ENCODE measurements at regions not wholly inside any gene's neighbourhood (a gene's known extent, or its start where the extent isn't known, plus 50 kb on each side); places are given as distances from the start of the nearest gene placed in this dataset.

DNA sequence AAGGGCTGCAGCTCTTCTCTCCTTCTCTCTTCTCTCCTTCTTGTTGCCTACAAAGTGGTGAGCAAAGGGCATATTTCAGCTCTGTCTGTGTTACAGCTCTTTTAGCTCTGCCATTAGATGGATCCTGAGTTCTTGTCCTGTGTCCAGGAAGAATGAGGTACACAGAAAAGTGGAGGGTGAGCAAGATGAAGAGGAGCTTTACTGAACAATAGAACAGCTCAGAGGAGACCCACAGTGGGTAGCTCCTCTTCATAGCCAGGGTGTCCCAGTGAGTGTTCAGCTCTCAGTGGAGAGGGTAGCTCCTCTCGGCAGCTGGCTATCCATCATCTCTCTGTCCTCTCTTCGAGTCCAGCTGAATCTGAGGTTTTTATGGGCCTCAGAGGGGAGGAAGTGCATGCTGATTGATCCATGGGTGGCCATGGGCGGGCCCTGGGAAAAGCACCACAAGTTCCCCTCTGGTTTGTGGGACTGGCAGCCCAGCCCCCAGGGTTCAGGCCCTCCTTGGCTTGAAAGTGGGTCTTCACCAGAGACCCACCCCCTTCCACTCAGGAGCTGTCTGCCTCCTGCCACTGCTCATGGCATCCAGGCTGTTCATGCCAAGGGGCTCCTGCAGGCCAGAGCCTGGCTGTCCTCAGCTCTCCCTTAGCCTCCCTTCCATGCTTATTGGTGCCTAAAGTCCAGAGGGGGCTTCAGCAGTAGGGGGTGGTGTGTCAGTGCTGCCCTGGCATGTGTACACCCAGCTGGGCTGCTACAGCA is 109.1 kb upstream of the FAM180A start:
- Histone ChIP-seq H3K4me1 (no peaks in the 10 kb centered on the region), H3K4me3 (no peak overlapping the region), H3K27me3 (no peaks in the 10 kb centered on the region), H3K36me3 (no peaks in the 10 kb centered on the region), H3K27ac (no peak overlapping the region), H3K9me3 (peaks cover 0 to 7% of the 10 kb centered on the region in 2 donors)
- intact Hi-C loops (cut with DNase I; ENCODE audit: low total_unique reads): no loop called here
- TF ChIP-seq POLR2AphosphoS5 (IDR thresholded peaks at IDR 0.05): no peak
- no peak for TF ChIP-seq POLR2A (IDR thresholded peaks at IDR 0.05)
- TF ChIP-seq, protein P1, sequence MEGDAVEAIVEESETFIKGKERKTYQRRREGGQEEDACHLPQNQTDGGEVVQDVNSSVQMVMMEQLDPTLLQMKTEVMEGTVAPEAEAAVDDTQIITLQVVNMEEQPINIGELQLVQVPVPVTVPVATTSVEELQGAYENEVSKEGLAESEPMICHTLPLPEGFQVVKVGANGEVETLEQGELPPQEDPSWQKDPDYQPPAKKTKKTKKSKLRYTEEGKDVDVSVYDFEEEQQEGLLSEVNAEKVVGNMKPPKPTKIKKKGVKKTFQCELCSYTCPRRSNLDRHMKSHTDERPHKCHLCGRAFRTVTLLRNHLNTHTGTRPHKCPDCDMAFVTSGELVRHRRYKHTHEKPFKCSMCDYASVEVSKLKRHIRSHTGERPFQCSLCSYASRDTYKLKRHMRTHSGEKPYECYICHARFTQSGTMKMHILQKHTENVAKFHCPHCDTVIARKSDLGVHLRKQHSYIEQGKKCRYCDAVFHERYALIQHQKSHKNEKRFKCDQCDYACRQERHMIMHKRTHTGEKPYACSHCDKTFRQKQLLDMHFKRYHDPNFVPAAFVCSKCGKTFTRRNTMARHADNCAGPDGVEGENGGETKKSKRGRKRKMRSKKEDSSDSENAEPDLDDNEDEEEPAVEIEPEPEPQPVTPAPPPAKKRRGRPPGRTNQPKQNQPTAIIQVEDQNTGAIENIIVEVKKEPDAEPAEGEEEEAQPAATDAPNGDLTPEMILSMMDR (IDR thresholded peaks at IDR 0.05): no peak
- no peak for DNase-seq (ENCODE audit: low spot score in 2 of 2)

DNA sequence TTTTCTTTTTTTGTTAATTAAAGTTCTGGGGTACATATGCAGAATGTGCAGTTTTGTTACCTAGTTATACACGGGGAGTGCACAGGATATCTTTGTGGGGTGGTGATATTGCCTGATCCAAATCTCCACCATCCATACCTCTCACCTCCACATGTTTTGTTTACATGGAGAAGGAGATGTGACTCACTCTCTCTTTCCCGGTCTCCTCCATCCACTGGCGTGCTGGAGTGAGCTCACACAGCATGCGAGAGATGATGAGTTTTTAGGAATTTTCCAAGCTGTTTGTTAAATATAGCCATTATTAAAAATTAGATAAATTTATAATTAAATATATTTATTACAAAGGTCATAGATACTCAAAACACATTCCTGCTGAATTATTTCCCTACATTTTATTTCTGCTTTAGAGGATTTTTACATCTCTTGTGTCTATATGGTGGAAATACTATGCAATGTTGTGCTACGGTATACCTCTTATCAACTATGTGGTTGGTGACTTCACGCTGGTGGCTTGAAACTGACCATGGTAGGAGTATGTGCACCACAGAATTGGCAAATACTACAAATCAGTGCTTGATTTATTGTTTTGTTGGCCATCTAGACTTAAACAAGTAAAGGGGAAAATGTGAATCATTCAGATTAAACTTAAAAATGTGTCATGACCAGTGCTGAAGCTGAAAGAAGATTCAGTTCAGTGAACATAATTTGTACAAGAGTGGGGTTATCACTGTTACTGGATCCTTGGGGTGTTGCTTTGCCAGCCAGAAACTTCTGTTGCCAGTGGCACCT is 107.9 kb upstream of the FAM180A start:
- no peak overlapping the region for H3K4me3 ChIP-seq
- H3K36me3 ChIP-seq: no peaks in the 10 kb centered on the region
- peaks cover 0 to 7% of the 10 kb centered on the region in 2 donors for H3K9me3 ChIP-seq
- TF ChIP-seq POLR2A (IDR thresholded peaks at IDR 0.05) (no peak), POLR2AphosphoS5 (IDR thresholded peaks at IDR 0.05) (no peak)
- TF ChIP-seq, protein P1 (IDR thresholded peaks at IDR 0.05): no peak
- DNase-seq (ENCODE audit: low spot score in 2 of 2): no peak
- H3K27me3 ChIP-seq: no peaks in the 10 kb centered on the region
- H3K27ac ChIP-seq: no peak overlapping the region
- intact Hi-C loops (cut with DNase I; ENCODE audit: low total_unique reads): no loop called here
- H3K4me1 ChIP-seq: no peaks in the 10 kb centered on the region

DNA sequence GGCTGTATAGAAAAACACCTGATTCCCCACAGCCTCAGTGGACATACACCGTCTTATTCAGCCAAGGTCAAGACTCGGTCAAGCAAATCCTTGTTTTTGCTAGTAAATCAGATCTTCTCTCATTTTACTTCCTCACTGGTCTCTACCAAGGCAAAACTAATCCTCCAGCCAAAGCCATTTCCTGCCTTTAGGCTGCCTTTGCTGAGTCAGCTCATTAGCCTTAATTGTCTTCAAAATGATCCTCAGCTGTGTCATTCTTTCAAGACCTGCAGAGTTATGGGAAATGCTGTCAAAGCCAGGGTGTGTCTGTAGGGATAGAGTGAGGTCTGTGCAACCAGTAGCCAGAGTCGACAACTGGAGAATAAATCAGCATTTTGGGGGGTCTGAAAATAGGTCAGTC is 107.2 kb upstream of the FAM180A start:
- Histone ChIP-seq H3K36me3 (no peaks in the 10 kb centered on the region), H3K9me3 (peaks cover 0 to 7% of the 10 kb centered on the region in 2 donors), H3K4me1 (no peaks in the 10 kb centered on the region), H3K4me3 (no peak overlapping the region), H3K27ac (no peak overlapping the region), H3K27me3 (no peaks in the 10 kb centered on the region)
- TF ChIP-seq POLR2A (IDR thresholded peaks at IDR 0.05): no peak
- TF ChIP-seq, protein P1 (IDR thresholded peaks at IDR 0.05): no peak
- no peak for TF ChIP-seq POLR2AphosphoS5 (IDR thresholded peaks at IDR 0.05)
- DNase-seq (ENCODE audit: low spot score in 2 of 2): no peak
- intact Hi-C loops (cut with DNase I; ENCODE audit: low total_unique reads): no loop called here

GRCh38 chr7:135853499-135853898 is 104.9 kb upstream of the FAM180A start:
- intact Hi-C loops (cut with DNase I; ENCODE audit: low total_unique reads): no loop called here
- Histone ChIP-seq H3K9me3 (peaks cover 0 to 7% of the 10 kb centered on the region in 2 donors), H3K36me3 (no peaks in the 10 kb centered on the region), H3K4me3 (no peak overlapping the region), H3K27me3 (no peaks in the 10 kb centered on the region), H3K4me1 (no peaks in the 10 kb centered on the region), H3K27ac (no peak overlapping the region)
- no peak for DNase-seq (ENCODE audit: low spot score in 2 of 2)
- TF ChIP-seq POLR2A (IDR thresholded peaks at IDR 0.05) (no peak), POLR2AphosphoS5 (IDR thresholded peaks at IDR 0.05) (no peak)
- TF ChIP-seq, protein P1 (IDR thresholded peaks at IDR 0.05): no peak

DNA sequence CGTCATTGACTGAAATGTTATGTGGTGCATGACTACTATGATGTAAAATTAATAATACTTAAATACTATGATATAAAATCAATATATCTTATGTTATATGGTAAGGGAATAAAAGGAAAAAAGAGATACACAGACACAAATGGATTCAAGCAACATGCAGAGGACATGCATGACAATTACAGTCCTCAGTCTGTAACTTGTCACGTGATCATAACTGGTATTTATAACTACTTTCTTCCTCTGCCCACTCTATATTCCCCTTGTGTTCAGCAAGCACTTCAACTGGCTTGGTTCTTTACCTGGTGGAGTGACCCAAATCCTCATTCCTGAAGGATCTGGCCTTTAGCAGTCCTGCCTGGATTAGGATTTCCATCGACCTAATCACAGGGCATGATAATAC is 104.4 kb upstream of the FAM180A start:
- no peak for DNase-seq (ENCODE audit: low spot score in 2 of 2)
- H3K36me3 ChIP-seq: no peaks in the 10 kb centered on the region
- no peaks in the 10 kb centered on the region for H3K27me3 ChIP-seq
- H3K9me3 ChIP-seq: peaks cover 0 to 6% of the 10 kb centered on the region in 2 donors
- no peak overlapping the region for H3K4me3 ChIP-seq
- TF ChIP-seq, protein P1 (IDR thresholded peaks at IDR 0.05): no peak
- TF ChIP-seq POLR2A (IDR thresholded peaks at IDR 0.05) (no peak), POLR2AphosphoS5 (IDR thresholded peaks at IDR 0.05) (no peak)
- H3K27ac ChIP-seq: no peak overlapping the region
- intact Hi-C loops (cut with DNase I; ENCODE audit: low total_unique reads): no loop called here
- H3K4me1 ChIP-seq: no peaks in the 10 kb centered on the region

Data from breast epithelium (tissue), 4 donors.